ENCODE measurements at regions not wholly inside any gene's neighbourhood (a gene's known extent, or its start where the extent isn't known, plus 50 kb on each side); places are given as distances from the start of the nearest gene placed in this dataset.

GRCh38 chr3:30503446-30503845 lies 103.0 kb upstream of the TGFBR2 start:
- Histone ChIP-seq H3K9ac (ENCODE audit: low read depth, low read length) (no peak overlapping the region), H3K4me1 (ENCODE audit: control insufficient read depth, insufficient read depth, low read length) (no peaks in the 10 kb centered on the region)

DNA sequence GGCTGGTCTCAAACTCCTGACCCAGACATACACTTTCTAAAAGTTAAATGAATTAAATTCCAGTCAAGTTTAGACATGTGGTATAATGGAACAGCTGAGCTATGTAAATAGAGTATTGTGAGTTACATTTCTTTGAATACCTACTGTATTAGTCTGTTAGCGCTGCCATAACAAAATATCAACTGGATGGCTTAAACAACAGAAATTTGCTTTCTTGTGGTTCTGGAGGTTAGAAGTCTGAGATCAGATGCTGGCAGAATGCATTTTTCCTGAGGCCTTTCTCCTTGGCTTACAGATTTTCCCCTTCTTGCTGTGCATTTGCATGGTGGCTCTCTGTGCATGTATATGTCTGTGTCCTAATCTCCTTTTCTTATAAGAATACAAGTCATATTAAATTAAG lies 101.5 kb upstream of the TGFBR2 start:
- no peaks in the 10 kb centered on the region for H3K4me1 ChIP-seq (ENCODE audit: control insufficient read depth, insufficient read depth, low read length)
- no peak overlapping the region for H3K4me3 ChIP-seq (ENCODE audit: low read depth, low read length)
- no peak overlapping the region for H3K9ac ChIP-seq (ENCODE audit: low read depth, low read length)
- no peaks in the 10 kb centered on the region for H3K27me3 ChIP-seq (ENCODE audit: control insufficient read depth, insufficient read depth, low read length)
- no peaks in the 10 kb centered on the region for H3K36me3 ChIP-seq (ENCODE audit: control insufficient read depth, insufficient read depth, low read length)
- no peaks in the 10 kb centered on the region for H3K9me3 ChIP-seq (ENCODE audit: control insufficient read depth, insufficient read depth, low read length)

More at GRCh38 chr3:30503446-30503845, 103.0 kb upstream of the TGFBR2 start:
- Histone ChIP-seq H3K36me3 (ENCODE audit: control insufficient read depth, insufficient read depth, low read length) (no peaks in the 10 kb centered on the region), H3K9me3 (ENCODE audit: control insufficient read depth, insufficient read depth, low read length) (no peaks in the 10 kb centered on the region), H3K4me3 (ENCODE audit: low read depth, low read length) (no peak overlapping the region), H3K27me3 (ENCODE audit: control insufficient read depth, insufficient read depth, low read length) (no peaks in the 10 kb centered on the region)

- no peaks in the 10 kb centered on the region for H3K4me1 ChIP-seq (ENCODE audit: control insufficient read depth, insufficient read depth, low read length)
- H3K4me3 ChIP-seq (ENCODE audit: low read depth, low read length), result no peak overlapping the region
- H3K36me3 ChIP-seq (ENCODE audit: control insufficient read depth, insufficient read depth, low read length), result no peaks in the 10 kb centered on the region
- no peak overlapping the region for H3K9ac ChIP-seq (ENCODE audit: low read depth, low read length)
- H3K27me3 ChIP-seq (ENCODE audit: control insufficient read depth, insufficient read depth, low read length), result no peaks in the 10 kb centered on the region
- H3K9me3 ChIP-seq (ENCODE audit: control insufficient read depth, insufficient read depth, low read length), result no peaks in the 10 kb centered on the region
Measured at GRCh38 chr3:30505866-30506520, 100.4 kb upstream of the TGFBR2 start.

- H3K9ac ChIP-seq (ENCODE audit: low read depth, low read length), result no peak overlapping the region
- no peaks in the 10 kb centered on the region for H3K4me1 ChIP-seq (ENCODE audit: control insufficient read depth, insufficient read depth, low read length)
- no peak overlapping the region for H3K4me3 ChIP-seq (ENCODE audit: low read depth, low read length)
- no peaks in the 10 kb centered on the region for H3K36me3 ChIP-seq (ENCODE audit: control insufficient read depth, insufficient read depth, low read length)
- no peaks in the 10 kb centered on the region for H3K27me3 ChIP-seq (ENCODE audit: control insufficient read depth, insufficient read depth, low read length)
- no peaks in the 10 kb centered on the region for H3K9me3 ChIP-seq (ENCODE audit: control insufficient read depth, insufficient read depth, low read length)
Measured at GRCh38 chr3:30508339-30508738, 98.1 kb upstream of the TGFBR2 start.

DNA sequence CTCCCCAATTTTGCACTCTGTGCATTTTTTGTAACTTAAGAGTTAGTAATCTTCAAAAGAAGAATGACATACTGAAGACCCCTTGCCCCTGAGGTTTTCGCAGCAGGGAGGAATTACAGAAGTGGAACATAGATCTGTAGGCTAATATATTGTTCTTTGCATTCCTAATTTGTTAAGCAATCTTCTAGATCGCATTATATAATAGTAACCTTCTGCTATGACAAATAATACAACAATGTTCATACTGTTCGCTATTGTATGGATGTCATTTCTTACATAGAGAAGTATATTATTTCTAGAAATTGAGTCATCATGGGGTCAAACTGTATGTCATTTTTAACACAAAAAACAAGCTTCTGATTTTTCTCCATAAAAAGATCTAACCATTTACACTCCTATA lies 95.8 kb upstream of the TGFBR2 start:
- Histone ChIP-seq H3K4me1 (ENCODE audit: control insufficient read depth, insufficient read depth, low read length) (no peaks in the 10 kb centered on the region), H3K9ac (ENCODE audit: low read depth, low read length) (no peak overlapping the region), H3K4me3 (ENCODE audit: low read depth, low read length) (no peak overlapping the region)

DNA sequence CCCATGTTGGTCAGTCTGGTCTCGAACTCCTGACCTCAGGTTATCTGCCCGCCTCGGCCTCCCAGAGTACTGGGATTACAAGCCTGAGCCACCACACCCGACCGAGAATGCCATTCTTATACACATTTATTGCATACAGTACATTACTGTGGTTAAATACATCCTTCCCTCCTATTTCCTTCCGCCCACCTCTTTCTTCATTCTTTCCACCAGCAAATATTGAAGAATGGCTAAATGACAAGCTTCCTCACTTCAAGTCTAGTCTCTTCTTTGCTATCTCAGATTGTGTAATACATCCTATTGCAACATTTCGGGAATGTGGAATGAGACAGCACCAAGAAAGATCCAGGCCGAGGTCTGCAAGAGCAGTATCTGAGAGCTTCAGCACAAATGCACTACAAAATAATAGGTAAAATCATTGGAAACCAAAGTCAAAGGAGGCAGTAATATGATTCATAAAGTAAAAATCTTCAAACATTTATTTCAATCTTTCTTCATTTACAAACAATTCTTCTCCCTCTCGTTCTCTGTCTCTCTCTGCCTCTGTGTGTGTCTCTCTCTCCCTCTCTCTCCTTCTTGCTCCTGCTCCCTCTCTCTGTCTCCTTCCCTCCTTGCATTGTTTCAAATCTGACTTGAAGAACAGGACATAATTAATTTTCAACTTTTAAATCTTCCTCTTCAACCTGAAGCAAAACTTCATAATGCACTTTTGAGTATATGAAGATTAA lies 94.7 kb upstream of the TGFBR2 start:
- no peaks in the 10 kb centered on the region for H3K4me1 ChIP-seq (ENCODE audit: control insufficient read depth, insufficient read depth, low read length)
- H3K4me3 ChIP-seq (ENCODE audit: low read depth, low read length), result no peak overlapping the region
- H3K36me3 ChIP-seq (ENCODE audit: control insufficient read depth, insufficient read depth, low read length), result no peaks in the 10 kb centered on the region
- no peaks in the 10 kb centered on the region for H3K27me3 ChIP-seq (ENCODE audit: control insufficient read depth, insufficient read depth, low read length)
- H3K9me3 ChIP-seq (ENCODE audit: control insufficient read depth, insufficient read depth, low read length), result no peaks in the 10 kb centered on the region
- H3K9ac ChIP-seq (ENCODE audit: low read depth, low read length), result no peak overlapping the region

More for the DNA sequence above, 95.8 kb upstream of the TGFBR2 start:
- Histone ChIP-seq H3K36me3 (ENCODE audit: control insufficient read depth, insufficient read depth, low read length) (no peaks in the 10 kb centered on the region), H3K9me3 (ENCODE audit: control insufficient read depth, insufficient read depth, low read length) (no peaks in the 10 kb centered on the region), H3K27me3 (ENCODE audit: control insufficient read depth, insufficient read depth, low read length) (no peaks in the 10 kb centered on the region)

GRCh38 chr3:30512576-30512975 lies 93.8 kb upstream of the TGFBR2 start:
- no peaks in the 10 kb centered on the region for H3K4me1 ChIP-seq (ENCODE audit: control insufficient read depth, insufficient read depth, low read length)
- no peak overlapping the region for H3K9ac ChIP-seq (ENCODE audit: low read depth, low read length)
- no peaks in the 10 kb centered on the region for H3K27me3 ChIP-seq (ENCODE audit: control insufficient read depth, insufficient read depth, low read length)
- H3K4me3 ChIP-seq (ENCODE audit: low read depth, low read length), result no peak overlapping the region
- no peaks in the 10 kb centered on the region for H3K9me3 ChIP-seq (ENCODE audit: control insufficient read depth, insufficient read depth, low read length)
- H3K36me3 ChIP-seq (ENCODE audit: control insufficient read depth, insufficient read depth, low read length), result no peaks in the 10 kb centered on the region

- H3K9me3 ChIP-seq (ENCODE audit: control insufficient read depth, insufficient read depth, low read length), result no peaks in the 10 kb centered on the region
- H3K9ac ChIP-seq (ENCODE audit: low read depth, low read length), result no peak overlapping the region
- H3K4me3 ChIP-seq (ENCODE audit: low read depth, low read length), result no peak overlapping the region
- H3K4me1 ChIP-seq (ENCODE audit: control insufficient read depth, insufficient read depth, low read length), result no peaks in the 10 kb centered on the region
- no peaks in the 10 kb centered on the region for H3K27me3 ChIP-seq (ENCODE audit: control insufficient read depth, insufficient read depth, low read length)
- no peaks in the 10 kb centered on the region for H3K36me3 ChIP-seq (ENCODE audit: control insufficient read depth, insufficient read depth, low read length)
Measured at GRCh38 chr3:30513374-30514152, 92.8 kb upstream of the TGFBR2 start.

DNA sequence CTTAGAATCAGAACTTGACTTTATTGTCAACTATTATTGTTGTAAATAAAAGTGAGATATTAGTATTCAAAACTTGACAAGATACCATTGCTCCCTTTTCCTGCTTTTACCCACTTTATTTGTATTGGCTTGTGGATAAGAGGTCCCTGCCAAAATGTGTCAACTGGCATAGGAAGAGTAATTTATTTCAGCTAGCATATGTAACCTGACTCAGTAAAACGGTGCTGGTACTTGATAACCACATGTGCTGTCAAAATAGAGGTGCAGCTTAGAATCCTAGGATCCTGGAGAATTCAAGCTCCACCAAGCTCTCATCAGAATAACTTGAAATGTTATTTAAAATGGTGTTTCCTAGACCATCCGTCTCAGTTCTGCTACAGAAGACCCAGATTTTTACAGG lies 90.2 kb upstream of the TGFBR2 start:
- Histone ChIP-seq H3K4me3 (ENCODE audit: low read depth, low read length) (no peak overlapping the region), H3K36me3 (ENCODE audit: control insufficient read depth, insufficient read depth, low read length) (no peaks in the 10 kb centered on the region), H3K9me3 (ENCODE audit: control insufficient read depth, insufficient read depth, low read length) (no peaks in the 10 kb centered on the region), H3K4me1 (ENCODE audit: control insufficient read depth, insufficient read depth, low read length) (no peaks in the 10 kb centered on the region), H3K27me3 (ENCODE audit: control insufficient read depth, insufficient read depth, low read length) (no peaks in the 10 kb centered on the region), H3K9ac (ENCODE audit: low read depth, low read length) (no peak overlapping the region)

GRCh38 chr3:30518181-30518864 lies 88.1 kb upstream of the TGFBR2 start:
- Histone ChIP-seq H3K9ac (ENCODE audit: low read depth, low read length) (no peak overlapping the region), H3K36me3 (ENCODE audit: control insufficient read depth, insufficient read depth, low read length) (no peaks in the 10 kb centered on the region), H3K27me3 (ENCODE audit: control insufficient read depth, insufficient read depth, low read length) (no peaks in the 10 kb centered on the region), H3K4me3 (ENCODE audit: low read depth, low read length) (no peak overlapping the region), H3K4me1 (ENCODE audit: control insufficient read depth, insufficient read depth, low read length) (no peaks in the 10 kb centered on the region), H3K9me3 (ENCODE audit: control insufficient read depth, insufficient read depth, low read length) (no peaks in the 10 kb centered on the region)

DNA sequence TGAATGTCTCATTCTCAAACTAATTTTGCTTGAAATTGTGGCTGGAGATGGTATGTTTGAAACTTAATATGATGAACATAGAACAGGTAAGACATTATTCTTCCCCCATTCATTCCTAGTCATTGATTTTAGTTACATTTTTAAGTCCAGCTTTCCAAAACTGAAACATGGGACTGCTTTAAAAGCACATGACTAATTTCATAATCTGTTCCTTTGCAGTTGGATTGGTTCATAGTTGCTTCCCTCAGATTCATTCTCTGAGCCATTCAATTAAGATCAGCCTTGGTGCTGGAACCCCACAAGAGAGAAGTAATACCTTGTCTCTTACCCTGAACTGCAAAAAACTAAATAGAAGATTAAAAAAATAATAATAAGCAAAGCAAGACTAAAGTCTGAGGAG lies 87.5 kb upstream of the TGFBR2 start:
- no peak overlapping the region for H3K4me3 ChIP-seq (ENCODE audit: low read depth, low read length)
- H3K27me3 ChIP-seq (ENCODE audit: control insufficient read depth, insufficient read depth, low read length), result no peaks in the 10 kb centered on the region
- H3K36me3 ChIP-seq (ENCODE audit: control insufficient read depth, insufficient read depth, low read length), result no peaks in the 10 kb centered on the region
- H3K4me1 ChIP-seq (ENCODE audit: control insufficient read depth, insufficient read depth, low read length), result no peaks in the 10 kb centered on the region
- H3K9me3 ChIP-seq (ENCODE audit: control insufficient read depth, insufficient read depth, low read length), result no peaks in the 10 kb centered on the region
- H3K9ac ChIP-seq (ENCODE audit: low read depth, low read length), result no peak overlapping the region
